Hepatocyte (in vitro differentiated cells): ENCODE measurements at regions not wholly inside any gene's neighbourhood (a gene's known extent, or its start where the extent isn't known, plus 50 kb on each side); places are given as distances from the start of the nearest gene placed in this dataset.

Experiments used
- EZH2 ChIP-seq: fragments of 200-600 bp; sonication (generic); IDR thresholded peaks from 2 replicates; pipeline ENCODE4 v1.6.1; 2016; ENCODE audit warnings: antibody characterized with exemption, mild to moderate bottlenecking, borderline replicate concordance
- TF ChIP-seq, protein P1 (sequence below): fragments of 200-600 bp; sonication (generic); IDR thresholded peaks from 2 replicates; pipeline ENCODE4 v1.5.1; 2016; ENCODE audit warnings: antibody characterized with exemption, mild to moderate bottlenecking; ENCODE audit not compliant: poor library complexity

DNA sequence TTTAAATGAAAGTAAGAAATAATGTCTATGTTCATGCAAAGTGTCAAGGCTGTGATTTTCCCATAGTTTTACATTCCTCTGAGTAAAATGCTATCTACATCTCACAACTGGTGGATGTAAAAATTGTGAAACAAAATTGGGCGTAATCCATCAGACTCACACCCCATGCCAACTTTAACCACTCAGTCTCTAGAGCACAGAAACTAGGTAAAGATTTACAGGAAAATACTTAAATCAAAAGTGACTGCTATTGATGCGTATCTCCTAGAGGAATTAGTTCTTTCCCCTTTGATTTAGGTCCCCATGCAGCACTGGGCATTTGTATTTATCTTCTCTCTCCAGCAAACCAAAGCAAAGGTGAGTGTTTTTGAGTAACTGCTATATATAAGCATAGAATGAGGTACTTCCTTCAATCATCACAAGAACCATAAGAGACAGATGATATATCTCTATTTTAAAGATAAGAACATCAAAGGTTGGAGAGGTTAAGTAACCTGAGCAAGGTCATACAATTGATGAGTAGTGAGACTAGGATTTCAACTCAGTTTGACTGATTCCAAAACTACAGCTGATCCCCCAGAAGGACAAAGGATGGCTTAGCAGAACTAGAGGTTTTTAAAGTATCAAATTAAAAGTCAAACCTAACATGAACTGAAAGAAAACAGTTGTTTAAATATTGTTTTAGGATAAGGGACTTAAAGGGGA lies 594.0 kb upstream of the ACVR2A start:
- TF ChIP-seq, protein P1, sequence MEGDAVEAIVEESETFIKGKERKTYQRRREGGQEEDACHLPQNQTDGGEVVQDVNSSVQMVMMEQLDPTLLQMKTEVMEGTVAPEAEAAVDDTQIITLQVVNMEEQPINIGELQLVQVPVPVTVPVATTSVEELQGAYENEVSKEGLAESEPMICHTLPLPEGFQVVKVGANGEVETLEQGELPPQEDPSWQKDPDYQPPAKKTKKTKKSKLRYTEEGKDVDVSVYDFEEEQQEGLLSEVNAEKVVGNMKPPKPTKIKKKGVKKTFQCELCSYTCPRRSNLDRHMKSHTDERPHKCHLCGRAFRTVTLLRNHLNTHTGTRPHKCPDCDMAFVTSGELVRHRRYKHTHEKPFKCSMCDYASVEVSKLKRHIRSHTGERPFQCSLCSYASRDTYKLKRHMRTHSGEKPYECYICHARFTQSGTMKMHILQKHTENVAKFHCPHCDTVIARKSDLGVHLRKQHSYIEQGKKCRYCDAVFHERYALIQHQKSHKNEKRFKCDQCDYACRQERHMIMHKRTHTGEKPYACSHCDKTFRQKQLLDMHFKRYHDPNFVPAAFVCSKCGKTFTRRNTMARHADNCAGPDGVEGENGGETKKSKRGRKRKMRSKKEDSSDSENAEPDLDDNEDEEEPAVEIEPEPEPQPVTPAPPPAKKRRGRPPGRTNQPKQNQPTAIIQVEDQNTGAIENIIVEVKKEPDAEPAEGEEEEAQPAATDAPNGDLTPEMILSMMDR, result no peak
- no peak for TF ChIP-seq EZH2
